IMR-90 (cell line): ENCODE measurements at regions not wholly inside any gene's neighbourhood (a gene's known extent, or its start where the extent isn't known, plus 50 kb on each side); places are given as distances from the start of the nearest gene placed in this dataset.

ENCODE experiments used
- ATAC-seq: fragments of 200-7000 bp; cut with Tn5 transposase; 2 replicates; pipeline ENCODE4 v1.9.1; 2020; ENCODE audit warnings: low read depth, mild to moderate bottlenecking, moderate library complexity
- BruUV-seq: library from RNA; stranded (reverse); fragments of 400-500 nt; replicated peaks from 2 replicates; lab custom pipeline; 2021; lab: Mats Ljungman, UMichigan
- CTCF ChIA-PET: fragments of 300-600 bp; formaldehyde crosslinking; extraction: SDS; loops from one replicate; lab custom pipeline; 2021; ENCODE audit warnings: antibody characterized with exemption; lab: Yijun Ruan, JAX
- POLR2A ChIA-PET: fragments of 300-600 bp; sonication (Branson Sonifier 250); formaldehyde crosslinking; loops from one replicate; lab custom pipeline; 2022; ENCODE audit warnings: antibody characterized with exemption; ENCODE audit not compliant: unreplicated experiment; lab: Charles Lee
- DNase-seq: peaks from one replicate; pipeline ENCODE4 v3.0.0; 2013
- H2AFZ ChIP-seq: replicated peaks from 2 replicates; pipeline ENCODE3; 2013; ENCODE audit warnings: low read length, mild to moderate bottlenecking; ENCODE audit not compliant: poor library complexity
- H2AK5ac ChIP-seq: 2 replicates; pipeline ENCODE4 v1.6.1; 2013; ENCODE audit warnings: low read depth, low read length, inconsistent platforms
- H2AK9ac ChIP-seq: replicated peaks from 2 replicates; pipeline ENCODE3; 2013; ENCODE audit warnings: mild to moderate bottlenecking, low read depth, low read length, moderate library complexity; ENCODE audit not compliant: poor library complexity
- H2BK120ac ChIP-seq: 2 replicates; pipeline ENCODE4 v1.6.1; 2013; ENCODE audit warnings: low read depth, low read length, inconsistent platforms
- H2BK15ac ChIP-seq: 3 replicates; pipeline ENCODE4 v1.6.1; 2013; ENCODE audit warnings: low read depth, low read length, inconsistent platforms
- H2BK20ac ChIP-seq: 2 replicates; pipeline ENCODE4 v1.6.1; 2013; ENCODE audit warnings: low read depth, mild to moderate bottlenecking, inconsistent platforms, low read length, moderate library complexity
- H2BK5ac ChIP-seq: 2 replicates; pipeline ENCODE4 v1.6.1; 2013; ENCODE audit warnings: mild to moderate bottlenecking, low read depth, low read length, inconsistent platforms; ENCODE audit not compliant: poor library complexity, severe bottlenecking
- H3K14ac ChIP-seq: replicated peaks from 2 replicates; pipeline ENCODE4 v1.6.1; 2013; ENCODE audit warnings: low read depth, low read length, inconsistent platforms
- H3K18ac ChIP-seq: 2 replicates; pipeline ENCODE4 v1.6.1; 2013; ENCODE audit warnings: low read depth, low read length, control low read depth
- H3K23ac ChIP-seq: 2 replicates; pipeline ENCODE4 v1.6.1; 2013; ENCODE audit warnings: low read depth, low read length, inconsistent platforms
- H3K27ac ChIP-seq: 2 replicates; pipeline ENCODE4 v1.5.1; 2013; ENCODE audit warnings: mild to moderate bottlenecking, control low read depth, low read length; ENCODE audit not compliant: insufficient read depth
- H3K27me3 ChIP-seq: 2 replicates; pipeline ENCODE4 v1.6.1; 2013; ENCODE audit warnings: low read length; ENCODE audit not compliant: control insufficient read depth, insufficient read depth
- H3K36me3 ChIP-seq: 2 replicates; pipeline ENCODE4 v1.6.1; 2013; ENCODE audit warnings: low read length, mixed read lengths; ENCODE audit not compliant: control insufficient read depth, insufficient read depth
- H3K4ac ChIP-seq: 2 replicates; pipeline ENCODE4 v1.6.1; 2013; ENCODE audit warnings: low read depth, low read length, inconsistent platforms
- H3K4me1 ChIP-seq: 2 replicates; pipeline ENCODE4 v1.6.1; 2013; ENCODE audit warnings: low read length, mixed read lengths; ENCODE audit not compliant: control insufficient read depth, insufficient read depth
- H3K4me2 ChIP-seq: 2 replicates; pipeline ENCODE4 v1.6.1; 2013; ENCODE audit warnings: low read depth, mild to moderate bottlenecking, control low read depth, low read length, moderate library complexity
- H3K4me3 ChIP-seq: 2 replicates; pipeline ENCODE4 v1.5.1; 2013; ENCODE audit warnings: low read depth, mild to moderate bottlenecking, control low read depth, low read length, moderate library complexity; ENCODE audit not compliant: insufficient read depth
- H3K56ac ChIP-seq: 2 replicates; pipeline ENCODE4 v1.6.1; 2013; ENCODE audit warnings: low read length, inconsistent platforms; ENCODE audit not compliant: insufficient read depth; ENCODE audit errors: extremely low read depth
- H3K79me1 ChIP-seq, 2 experiments: 2 replicates each; pipeline ENCODE4 v1.6.1; 2013; ENCODE audit warnings: low read length in 2 of 2, inconsistent platforms in 1 of 2, low read depth in 1 of 2
- H3K9ac ChIP-seq: 2 replicates; pipeline ENCODE4 v1.6.1; 2013; ENCODE audit warnings: low read depth, low read length, control low read depth
- H3K9me1 ChIP-seq: 2 replicates; pipeline ENCODE4 v1.6.1; 2013; ENCODE audit warnings: low read length, inconsistent platforms; ENCODE audit not compliant: insufficient read depth
- H3K9me3 ChIP-seq: 2 replicates; pipeline ENCODE4 v1.6.1; 2013; ENCODE audit warnings: low read length; ENCODE audit not compliant: control insufficient read depth, insufficient read depth
- H4K20me1 ChIP-seq: 2 replicates; pipeline ENCODE4 v1.6.1; 2013; ENCODE audit warnings: low read length, inconsistent platforms; ENCODE audit not compliant: insufficient read depth
- H4K5ac ChIP-seq: 2 replicates; pipeline ENCODE4 v1.6.1; 2013; ENCODE audit warnings: mild to moderate bottlenecking, low read depth, low read length, control low read depth
- H4K8ac ChIP-seq, 2 experiments: 2 replicates each; pipeline ENCODE4 v1.6.1; 2013; ENCODE audit warnings: low read depth in 2 of 2, low read length in 2 of 2, control low read depth in 1 of 2, inconsistent platforms in 1 of 2
- H4K91ac ChIP-seq: 2 replicates; pipeline ENCODE4 v1.6.1; 2013; ENCODE audit warnings: low read depth, low read length, inconsistent platforms; ENCODE audit not compliant: insufficient read depth
- BHLHE40 ChIP-seq: fragments of 150-350 bp; IDR thresholded peaks from 2 replicates; pipeline ENCODE4 v1.6.1; 2016; ENCODE audit warnings: mild to moderate bottlenecking, low read depth, low read length
- CEBPB ChIP-seq: IDR thresholded peaks from 2 replicates; pipeline ENCODE4 v1.6.1; 2012; ENCODE audit warnings: low read depth, low read length, improper control_type of control experiment
- CHD1 ChIP-seq: IDR thresholded peaks from 2 replicates; pipeline ENCODE4 v1.6.1; 2012; ENCODE audit warnings: low read depth, low read length, improper control_type of control experiment
- FOS ChIP-seq: fragments of 150-350 bp; IDR thresholded peaks from 2 replicates; pipeline ENCODE4 v1.6.1; 2016; ENCODE audit warnings: low read depth, low read length
- MAZ ChIP-seq: IDR thresholded peaks from 2 replicates; pipeline ENCODE4 v1.6.1; 2012; ENCODE audit warnings: low read depth, mild to moderate bottlenecking, low read length, improper control_type of control experiment, moderate library complexity, borderline replicate concordance
- MXI1 ChIP-seq: IDR thresholded peaks from 2 replicates; pipeline ENCODE4 v1.6.1; 2012; ENCODE audit warnings: low read depth, mild to moderate bottlenecking, low read length, moderate library complexity, borderline replicate concordance
- NFE2L2 ChIP-seq: fragments of 150-350 bp; IDR thresholded peaks from 2 replicates; pipeline ENCODE4 v1.6.1; 2016; ENCODE audit warnings: low read depth, mild to moderate bottlenecking, low read length
- POLR2A ChIP-seq: IDR thresholded peaks from 2 replicates; pipeline ENCODE4 v1.6.1; 2012; ENCODE audit warnings: mild to moderate bottlenecking, low read depth, low read length
- RAD21 ChIP-seq: IDR thresholded peaks from 2 replicates; pipeline ENCODE4 v1.6.1; 2012; ENCODE audit warnings: low read length, improper control_type of control experiment
- RCOR1 ChIP-seq: IDR thresholded peaks from 2 replicates; pipeline ENCODE4 v1.6.1; 2012; ENCODE audit warnings: mild to moderate bottlenecking, low read length, improper control_type of control experiment; ENCODE audit not compliant: insufficient replicate concordance
- RFX5 ChIP-seq: IDR thresholded peaks from 2 replicates; pipeline ENCODE4 v1.8.0; 2012; ENCODE audit warnings: low read depth, mild to moderate bottlenecking, low read length, moderate library complexity
- SMC3 ChIP-seq: fragments of 150-350 bp; IDR thresholded peaks from 2 replicates; pipeline ENCODE4 v1.6.1; 2016; ENCODE audit warnings: low read depth, mild to moderate bottlenecking, antibody characterized with exemption, low read length, moderate library complexity
- USF2 ChIP-seq: fragments of 150-350 bp; IDR thresholded peaks from 2 replicates; pipeline ENCODE4 v1.6.1; 2017; ENCODE audit warnings: mild to moderate bottlenecking, antibody characterized with exemption, low read length, low read depth
- dilution Hi-C: fragments of 300-500 bp; cut with HindIII; formaldehyde crosslinking; loops from one replicate; pipeline ENCODE4 v1.14.3; 2018; ENCODE audit warnings: low sequenced_read_pairs; ENCODE audit not compliant: unreplicated experiment
- in situ Hi-C: fragments of 300-500 bp; cut with MboI; formaldehyde crosslinking; loops from 3 replicates; pipeline ENCODE4 v1.14.3; 2019; ENCODE audit warnings: low sequenced_read_pairs, inconsistent platforms, mixed read lengths
- intact Hi-C: fragments of 100-400 bp; cut with micrococcal nuclease; formaldehyde crosslinking; loops from 2 replicates; pipeline ENCODE4 v1.10.0; 2022
- TF ChIP-seq, protein P1 (sequence below): conservative IDR thresholded peaks from 2 replicates; pipeline ENCODE4 v1.5.1; 2012; ENCODE audit warnings: mild to moderate bottlenecking, low read depth, low read length, improper control_type of control experiment

- TF ChIP-seq POLR2A = no peak
- 0 out of 2 replicates have a peak, but pooled peaks have one; percentile 26 for TF ChIP-seq FOS
Measured at GRCh38 chr9:115850548-115851304, 302.9 kb upstream of the PAPPA start (continued).

DNA sequence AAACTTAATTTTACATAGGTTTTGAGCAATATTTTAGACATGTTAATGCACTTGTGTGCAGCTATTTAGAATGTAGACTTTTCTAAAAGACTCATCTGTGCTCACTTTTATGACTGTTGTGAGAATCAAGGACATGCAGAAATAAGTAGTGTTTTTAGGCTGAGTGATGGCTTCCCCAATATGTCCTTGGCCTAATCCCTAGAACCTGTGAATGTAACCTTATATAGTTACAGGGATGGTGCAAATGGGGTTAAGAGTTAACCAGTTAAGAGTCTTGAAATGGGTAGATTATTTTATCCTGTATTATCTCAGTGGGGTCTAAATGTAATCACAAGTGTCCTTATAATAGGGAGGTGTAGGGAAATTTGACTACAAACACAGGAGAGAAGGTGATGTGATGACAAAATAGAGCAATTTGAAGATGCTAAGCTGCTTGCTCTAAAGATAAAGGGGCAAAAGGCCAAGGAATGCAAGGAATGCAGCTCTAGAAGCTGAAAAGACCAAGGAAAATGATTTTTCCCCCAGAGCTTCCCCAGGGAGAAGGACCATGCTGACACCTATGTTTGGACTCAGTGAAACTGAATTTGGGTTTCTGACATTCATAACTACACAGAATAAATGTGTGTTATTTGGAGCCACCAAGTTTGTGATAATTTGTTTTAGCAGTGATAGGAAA, 298.0 kb upstream of the PAPPA start:
- intact Hi-C loops = no loop called here
- DNase-seq (peak; percentile 4), ATAC-seq (0 out of 2 replicates have a peak, but pooled peaks have one; percentile 35)
- CTCF ChIA-PET = interaction anchor here (0.9 to 1.1 kb wide), 2 partner anchors 17 to 264 kb away, joined by 3 read pairs; no protein-coding TSS in a partner anchor
- no peaks in the 10 kb centered on the region for H3K9me3 ChIP-seq
- H3K4me2 ChIP-seq = no peak overlapping the region
- H3K23ac ChIP-seq = no peak overlapping the region
- peak overlapping the region; percentile 62; the same call in 1 of the 2 replicates for H2BK20ac ChIP-seq
- H3K27ac ChIP-seq = no peak overlapping the region
- no peak overlapping the region for H3K4me3 ChIP-seq
- H3K27me3 ChIP-seq = no peaks in the 10 kb centered on the region
- no peak overlapping the region for H3K56ac ChIP-seq
- POLR2A ChIA-PET = interaction anchor here (0.5 kb wide), 1 partner anchor 224 kb away, joined by 8 read pairs; no protein-coding TSS in a partner anchor
- H2AK5ac ChIP-seq = no peak overlapping the region
- no peak overlapping the region for H2BK120ac ChIP-seq
- no peak overlapping the region for H3K18ac ChIP-seq
- no peak overlapping the region for H2AK9ac ChIP-seq
- H3K9ac ChIP-seq = no peak overlapping the region
- no peak overlapping the region for H2BK15ac ChIP-seq
- no peak overlapping the region for H3K14ac ChIP-seq
- H2BK5ac ChIP-seq = no peak overlapping the region
- no peaks in the 10 kb centered on the region for H4K20me1 ChIP-seq
- no peak overlapping the region for H4K5ac ChIP-seq
- no peak overlapping the region for H2AFZ ChIP-seq
- H3K9me1 ChIP-seq = no peaks in the 10 kb centered on the region
- dilution Hi-C loops = no loop called here
- in situ Hi-C loops = loop anchor here (10.0 kb wide), 1 partner anchor 261 kb away; no protein-coding TSS in a partner anchor
- H3K79me1 ChIP-seq = no peaks in the 10 kb centered on the region
- H4K91ac ChIP-seq = no peak overlapping the region
- BruUV-seq = no TSS peak
- no peaks in the 10 kb centered on the region for H3K36me3 ChIP-seq
- H4K8ac ChIP-seq = no peak overlapping the region
- no peaks in the 10 kb centered on the region; the same call in 1 of the 2 replicates for H3K4me1 ChIP-seq
- H3K4ac ChIP-seq = no peak overlapping the region
- TF ChIP-seq NFE2L2 (no peak), POLR2A (no peak), BHLHE40 (no peak), MXI1 (no peak), RFX5 (no peak), CEBPB (no peak), CHD1 (no peak), RCOR1 (no peak), USF2 (no peak), RAD21 (no peak), MAZ (no peak), SMC3 (no peak)
- TF ChIP-seq, protein P1, sequence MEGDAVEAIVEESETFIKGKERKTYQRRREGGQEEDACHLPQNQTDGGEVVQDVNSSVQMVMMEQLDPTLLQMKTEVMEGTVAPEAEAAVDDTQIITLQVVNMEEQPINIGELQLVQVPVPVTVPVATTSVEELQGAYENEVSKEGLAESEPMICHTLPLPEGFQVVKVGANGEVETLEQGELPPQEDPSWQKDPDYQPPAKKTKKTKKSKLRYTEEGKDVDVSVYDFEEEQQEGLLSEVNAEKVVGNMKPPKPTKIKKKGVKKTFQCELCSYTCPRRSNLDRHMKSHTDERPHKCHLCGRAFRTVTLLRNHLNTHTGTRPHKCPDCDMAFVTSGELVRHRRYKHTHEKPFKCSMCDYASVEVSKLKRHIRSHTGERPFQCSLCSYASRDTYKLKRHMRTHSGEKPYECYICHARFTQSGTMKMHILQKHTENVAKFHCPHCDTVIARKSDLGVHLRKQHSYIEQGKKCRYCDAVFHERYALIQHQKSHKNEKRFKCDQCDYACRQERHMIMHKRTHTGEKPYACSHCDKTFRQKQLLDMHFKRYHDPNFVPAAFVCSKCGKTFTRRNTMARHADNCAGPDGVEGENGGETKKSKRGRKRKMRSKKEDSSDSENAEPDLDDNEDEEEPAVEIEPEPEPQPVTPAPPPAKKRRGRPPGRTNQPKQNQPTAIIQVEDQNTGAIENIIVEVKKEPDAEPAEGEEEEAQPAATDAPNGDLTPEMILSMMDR = no peak
